Fibroblast of lung (primary cell): ENCODE measurements at regions not wholly inside any gene's neighbourhood (a gene's known extent, or its start where the extent isn't known, plus 50 kb on each side); places are given as distances from the start of the nearest gene placed in this dataset.
A peak's percentile ranks its signal among the peaks of the same experiment; 100 is the strongest.

Source experiments
- DNase-seq, 2 donors: peaks; one replicate each; pipeline versions ENCODE4 v3.0.0 to v3.0.0-alpha.2; 2010; ENCODE audit warnings: low read depth in 2 of 2
- H2AFZ ChIP-seq: 2 replicates; pipeline ENCODE4 v1.5.1; 2012; ENCODE audit warnings: low read length, control low read depth, inconsistent platforms
- H3K27ac ChIP-seq: 2 replicates; pipeline ENCODE4 v1.5.1; 2011; ENCODE audit warnings: low read length, control low read depth; ENCODE audit not compliant: insufficient read depth
- H3K27me3 ChIP-seq: 2 replicates; pipeline ENCODE4 v1.5.1; 2011; ENCODE audit warnings: mild to moderate bottlenecking, low read length; ENCODE audit not compliant: control insufficient read depth, insufficient read depth
- H3K36me3 ChIP-seq: 2 replicates; pipeline ENCODE4 v1.5.1; 2011; ENCODE audit warnings: low read length; ENCODE audit not compliant: control insufficient read depth, insufficient read depth
- H3K4me1 ChIP-seq: 2 replicates; pipeline ENCODE4 v1.5.1; 2011; ENCODE audit warnings: low read length; ENCODE audit not compliant: control insufficient read depth, insufficient read depth; ENCODE audit errors: extremely low read depth
- H3K4me2 ChIP-seq: 2 replicates; pipeline ENCODE4 v1.5.1; 2011; ENCODE audit warnings: low read length, control low read depth; ENCODE audit not compliant: insufficient read depth; ENCODE audit errors: extremely low read depth
- H3K4me3 ChIP-seq, 4 experiments: fragments of 200-600 bp in 1 of 4; sonication (generic) in 1 of 4; replicated peaks in 1 of 4; 2 replicates each; pipeline ENCODE4 v1.5.1; 2011 to 2016; ENCODE audit warnings: low read length in 4 of 4, low read depth in 3 of 4, mild to moderate bottlenecking in 3 of 4, control low read depth in 2 of 4, inconsistent platforms in 1 of 4, mixed read lengths in 1 of 4; ENCODE audit not compliant: insufficient read depth in 1 of 4; ENCODE audit errors: control extremely low read depth in 1 of 4
- H3K79me2 ChIP-seq: 2 replicates; pipeline ENCODE4 v1.5.1; 2012; ENCODE audit warnings: mild to moderate bottlenecking, low read length, inconsistent platforms; ENCODE audit not compliant: control insufficient read depth, insufficient read depth
- H3K9ac ChIP-seq: 2 replicates; pipeline ENCODE4 v1.5.1; 2011; ENCODE audit warnings: mild to moderate bottlenecking, low read length, control low read depth; ENCODE audit not compliant: insufficient read depth
- H3K9me3 ChIP-seq: 2 replicates; pipeline ENCODE4 v1.5.1; 2012; ENCODE audit warnings: low read depth, low read length; ENCODE audit not compliant: control insufficient read depth, insufficient read depth
- H4K20me1 ChIP-seq: 2 replicates; pipeline ENCODE4 v1.5.1; 2011; ENCODE audit warnings: low read length; ENCODE audit not compliant: control insufficient read depth, insufficient read depth; ENCODE audit errors: extremely low read depth
- EZH2 ChIP-seq: IDR thresholded peaks from 2 replicates; pipeline ENCODE4 v1.5.1; 2012; ENCODE audit warnings: low read length, control low read depth, mild to moderate bottlenecking; ENCODE audit errors: missing control alignments
- TF ChIP-seq, protein P1 (sequence below), 2 donors: IDR thresholded peaks in 1 of 2; conservative IDR thresholded peaks in 1 of 2; 1 replicate in 1 of 2; 2 replicates in 1 of 2; pipeline ENCODE4 v1.5.1; 2011 to 2012; ENCODE audit warnings: low read length in 2 of 2, control low read depth in 1 of 2, inconsistent platforms in 1 of 2, low read depth in 1 of 2, mild to moderate bottlenecking in 1 of 2

DNA sequence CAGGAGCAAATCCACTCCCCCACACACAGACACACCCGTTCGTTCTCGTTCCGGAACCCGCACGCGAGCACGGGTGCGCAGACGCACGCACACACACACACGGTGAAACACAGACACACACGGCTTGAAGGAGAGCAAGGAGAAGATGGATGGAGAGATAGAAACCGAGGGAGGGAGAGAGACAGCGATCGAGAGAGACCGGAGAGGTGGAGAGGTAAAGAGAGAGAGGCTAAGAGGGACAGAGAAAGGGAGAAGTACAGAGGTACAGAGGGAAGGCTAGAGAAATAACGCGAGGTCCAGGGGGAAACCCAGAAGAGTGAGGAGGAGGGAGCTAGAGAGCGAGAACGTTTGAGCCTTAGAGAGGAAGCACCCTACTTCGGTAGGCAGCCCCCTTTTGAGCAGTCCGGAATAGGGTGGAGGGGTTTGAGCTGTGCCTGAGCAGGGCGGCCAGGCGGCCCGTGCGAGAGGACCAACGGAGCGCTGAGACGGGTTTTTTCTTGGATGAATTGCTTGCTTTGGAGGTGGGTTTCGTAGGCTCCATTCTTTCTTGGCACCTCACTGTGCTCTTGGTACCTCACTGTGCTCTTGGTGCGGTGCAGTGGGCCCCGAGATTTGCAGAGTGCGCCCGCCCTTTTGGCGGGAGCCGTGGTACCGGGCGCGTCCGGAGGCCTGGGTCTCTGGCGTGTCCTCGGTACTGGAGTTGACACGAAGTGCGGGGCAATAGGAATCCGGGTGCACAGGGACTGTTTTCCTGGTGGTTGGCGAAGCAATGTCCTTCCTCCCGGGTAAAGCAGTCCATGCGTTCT is 88.4 kb upstream of the RHOU start:
- H3K4me1 ChIP-seq: no peaks in the 10 kb centered on the region
- H3K9ac ChIP-seq: no peak overlapping the region
- H4K20me1 ChIP-seq: no peaks in the 10 kb centered on the region
- peak overlapping the region; percentile 2 to 68 (median 48) for H3K4me3 ChIP-seq
- peak; percentile 19 to 41 for DNase-seq
- peak overlapping the region; percentile 37 for H2AFZ ChIP-seq
- H3K27me3 ChIP-seq: peaks cover 4% of the 10 kb centered on the region
- no peaks in the 10 kb centered on the region for H3K36me3 ChIP-seq
- no peak overlapping the region for H3K27ac ChIP-seq
- H3K4me2 ChIP-seq: peak overlapping the region; percentile 61
- TF ChIP-seq, protein P1, sequence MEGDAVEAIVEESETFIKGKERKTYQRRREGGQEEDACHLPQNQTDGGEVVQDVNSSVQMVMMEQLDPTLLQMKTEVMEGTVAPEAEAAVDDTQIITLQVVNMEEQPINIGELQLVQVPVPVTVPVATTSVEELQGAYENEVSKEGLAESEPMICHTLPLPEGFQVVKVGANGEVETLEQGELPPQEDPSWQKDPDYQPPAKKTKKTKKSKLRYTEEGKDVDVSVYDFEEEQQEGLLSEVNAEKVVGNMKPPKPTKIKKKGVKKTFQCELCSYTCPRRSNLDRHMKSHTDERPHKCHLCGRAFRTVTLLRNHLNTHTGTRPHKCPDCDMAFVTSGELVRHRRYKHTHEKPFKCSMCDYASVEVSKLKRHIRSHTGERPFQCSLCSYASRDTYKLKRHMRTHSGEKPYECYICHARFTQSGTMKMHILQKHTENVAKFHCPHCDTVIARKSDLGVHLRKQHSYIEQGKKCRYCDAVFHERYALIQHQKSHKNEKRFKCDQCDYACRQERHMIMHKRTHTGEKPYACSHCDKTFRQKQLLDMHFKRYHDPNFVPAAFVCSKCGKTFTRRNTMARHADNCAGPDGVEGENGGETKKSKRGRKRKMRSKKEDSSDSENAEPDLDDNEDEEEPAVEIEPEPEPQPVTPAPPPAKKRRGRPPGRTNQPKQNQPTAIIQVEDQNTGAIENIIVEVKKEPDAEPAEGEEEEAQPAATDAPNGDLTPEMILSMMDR (conservative IDR thresholded peaks at IDR 0.05 in 1 of 2, IDR thresholded peaks at IDR 0.05 in 1 of 2; ENCODE audit: low read depth in 1 of 2, low read length in 2 of 2): no peak
- TF ChIP-seq EZH2: no peak
- no peaks in the 10 kb centered on the region for H3K79me2 ChIP-seq
- no peaks in the 10 kb centered on the region for H3K9me3 ChIP-seq

GRCh38 chr1:228647523-228648444 is 87.5 kb upstream of the RHOU start:
- DNase-seq: peak; percentile 29 to 37
- H3K9me3 ChIP-seq: no peaks in the 10 kb centered on the region
- no peaks in the 10 kb centered on the region for H4K20me1 ChIP-seq
- peak overlapping the region; percentile 7 for H3K9ac ChIP-seq
- H3K4me2 ChIP-seq: peak overlapping the region; percentile 68
- peak; percentile 70 for TF ChIP-seq EZH2
- TF ChIP-seq, protein P1 (conservative IDR thresholded peaks at IDR 0.05 in 1 of 2, IDR thresholded peaks at IDR 0.05 in 1 of 2; ENCODE audit: low read depth in 1 of 2, low read length in 2 of 2): no peak
- H3K4me1 ChIP-seq: no peaks in the 10 kb centered on the region
- no peaks in the 10 kb centered on the region for H3K36me3 ChIP-seq
- H2AFZ ChIP-seq: peak overlapping the region; percentile 62
- peak overlapping the region; percentile 2 to 68 (median 48) for H3K4me3 ChIP-seq
- no peaks in the 10 kb centered on the region for H3K79me2 ChIP-seq
- H3K27me3 ChIP-seq: peaks cover 4% of the 10 kb centered on the region
- H3K27ac ChIP-seq: peak overlapping the region; percentile 8

DNA sequence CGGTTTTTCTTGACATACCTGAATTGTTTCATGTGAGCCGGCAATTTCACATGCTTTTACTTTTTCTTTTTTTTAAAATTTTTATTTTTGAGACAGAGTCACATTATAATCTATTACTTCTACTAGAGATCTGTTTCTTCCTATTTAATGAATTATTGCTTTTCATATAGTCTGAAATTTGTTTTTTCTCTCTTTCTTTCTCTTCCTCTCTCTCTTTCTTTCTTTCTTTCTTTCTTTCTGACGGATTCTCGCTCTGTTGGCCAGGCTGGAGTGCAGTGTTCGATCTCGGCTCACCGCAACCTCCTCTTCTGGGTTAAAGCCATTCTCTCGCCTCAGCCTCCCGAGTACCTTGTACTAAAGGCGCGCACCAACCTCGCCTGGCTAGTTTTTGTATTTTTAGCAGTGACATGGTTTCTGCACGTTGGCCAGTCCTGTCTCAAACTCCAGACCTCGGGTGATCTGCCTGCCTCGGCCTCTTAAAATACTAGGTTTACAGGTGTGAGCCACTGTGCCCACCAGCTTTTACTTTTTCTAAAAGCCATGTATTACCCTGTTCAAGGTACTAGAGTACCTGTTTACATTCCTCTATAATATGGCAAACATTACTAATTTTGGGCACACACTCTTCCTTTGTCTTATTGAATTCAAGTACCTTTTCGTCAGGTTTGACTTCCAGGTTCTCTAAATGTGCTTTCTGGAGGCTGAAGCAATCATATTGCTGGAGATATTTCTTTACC is 86.5 kb upstream of the RHOU start:
- DNase-seq: no peak
- Histone ChIP-seq H4K20me1 (no peaks in the 10 kb centered on the region), H2AFZ (no peak overlapping the region), H3K36me3 (no peaks in the 10 kb centered on the region), H3K79me2 (no peaks in the 10 kb centered on the region), H3K4me2 (no peak overlapping the region), H3K9ac (no peak overlapping the region), H3K4me1 (no peaks in the 10 kb centered on the region), H3K9me3 (no peaks in the 10 kb centered on the region), H3K27ac (no peak overlapping the region), H3K27me3 (peaks cover 4% of the 10 kb centered on the region), H3K4me3 (peak overlapping the region in 1 of 4 experiments; percentile 68)
- no peak for TF ChIP-seq EZH2
- TF ChIP-seq, protein P1 (conservative IDR thresholded peaks at IDR 0.05 in 1 of 2, IDR thresholded peaks at IDR 0.05 in 1 of 2; ENCODE audit: low read depth in 1 of 2, low read length in 2 of 2): no peak
